ENCODE measurements at regions not wholly inside any gene's neighbourhood (a gene's known extent, or its start where the extent isn't known, plus 50 kb on each side); places are given as distances from the start of the nearest gene placed in this dataset.

DNA sequence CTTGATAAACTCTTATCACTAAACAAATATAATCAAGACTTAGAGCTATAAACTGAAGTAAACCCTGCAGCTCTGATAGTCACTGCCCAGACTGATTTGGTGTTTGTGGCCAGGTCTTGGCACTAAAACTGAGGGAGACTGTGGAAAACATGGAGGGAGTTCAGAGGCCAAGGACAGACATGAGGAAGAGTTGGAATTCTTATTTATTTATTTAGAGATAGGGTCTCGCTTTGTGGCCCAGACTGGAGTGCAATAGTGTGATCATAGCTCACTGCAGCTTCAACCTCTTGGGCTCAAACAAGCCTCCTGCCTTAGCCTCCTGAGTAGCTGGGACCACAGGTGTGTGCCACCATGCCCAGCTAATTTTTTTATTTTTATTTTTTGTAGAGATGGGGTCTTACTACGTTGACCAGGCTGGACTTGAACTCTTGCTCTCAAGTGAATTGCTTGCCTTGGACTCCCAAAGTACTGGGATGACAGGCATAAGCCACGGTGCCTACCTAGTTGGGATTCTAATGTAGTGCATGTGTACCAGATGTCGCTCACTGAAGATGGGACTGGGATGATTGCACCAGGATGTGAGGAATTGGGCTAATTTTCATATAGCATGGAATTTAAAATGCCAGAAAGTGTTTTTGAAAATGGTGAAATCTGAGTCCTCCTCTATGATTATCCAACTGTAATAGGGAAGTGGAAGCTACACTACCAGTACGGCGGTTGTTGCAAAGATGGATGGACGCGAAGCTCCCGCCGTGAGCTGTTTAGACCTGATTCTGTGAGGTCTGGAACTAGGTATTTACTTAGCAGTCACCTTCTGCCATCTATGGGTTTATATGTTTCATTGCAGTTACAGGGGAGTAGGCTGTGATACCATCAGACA is 52.7 kb upstream of the CTLA4 start:
- H3K4me1 Mint-ChIP-seq (ENCODE audit: low read depth), result peaks cover 59% of the 10 kb centered on the region
- POLR2A ChIA-PET, result interaction anchor here (0.6 to 6.0 kb wide), 7 partner anchors 9 to 307 kb away, joined by 3 to 53 read pairs (median 5); no protein-coding TSS in a partner anchor
- peaks cover 2% of the 10 kb centered on the region for H3K27me3 Mint-ChIP-seq
- peaks cover 1% of the 10 kb centered on the region for H3K36me3 Mint-ChIP-seq (ENCODE audit: low read depth)
- H3K4me3 Mint-ChIP-seq, result peak overlapping the region; percentile 34
- intact Hi-C loops (cut with micrococcal nuclease), result loop anchor here (2.0 to 10.0 kb wide), 4 partner anchors 52 to 580 kb away; partner anchors contain the start of genes CTLA4 and CYP20A1
- peak; percentile 73 for DNase-seq
- ATAC-seq, result peak; percentile 83
- H3K27ac Mint-ChIP-seq, result peak overlapping the region; percentile 51
- H3K9me3 Mint-ChIP-seq, result no peaks in the 10 kb centered on the region
- TF ChIP-seq, protein P1, sequence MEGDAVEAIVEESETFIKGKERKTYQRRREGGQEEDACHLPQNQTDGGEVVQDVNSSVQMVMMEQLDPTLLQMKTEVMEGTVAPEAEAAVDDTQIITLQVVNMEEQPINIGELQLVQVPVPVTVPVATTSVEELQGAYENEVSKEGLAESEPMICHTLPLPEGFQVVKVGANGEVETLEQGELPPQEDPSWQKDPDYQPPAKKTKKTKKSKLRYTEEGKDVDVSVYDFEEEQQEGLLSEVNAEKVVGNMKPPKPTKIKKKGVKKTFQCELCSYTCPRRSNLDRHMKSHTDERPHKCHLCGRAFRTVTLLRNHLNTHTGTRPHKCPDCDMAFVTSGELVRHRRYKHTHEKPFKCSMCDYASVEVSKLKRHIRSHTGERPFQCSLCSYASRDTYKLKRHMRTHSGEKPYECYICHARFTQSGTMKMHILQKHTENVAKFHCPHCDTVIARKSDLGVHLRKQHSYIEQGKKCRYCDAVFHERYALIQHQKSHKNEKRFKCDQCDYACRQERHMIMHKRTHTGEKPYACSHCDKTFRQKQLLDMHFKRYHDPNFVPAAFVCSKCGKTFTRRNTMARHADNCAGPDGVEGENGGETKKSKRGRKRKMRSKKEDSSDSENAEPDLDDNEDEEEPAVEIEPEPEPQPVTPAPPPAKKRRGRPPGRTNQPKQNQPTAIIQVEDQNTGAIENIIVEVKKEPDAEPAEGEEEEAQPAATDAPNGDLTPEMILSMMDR (IDR thresholded peaks at IDR 0.05), result peak; percentile 72
- CTCF ChIA-PET, result interaction anchor here (0.6 to 7.5 kb wide), 74 partner anchors 10 to 905 kb away, joined by 3 to 95 read pairs (median 4); partner anchors contain the start of genes CD28 and CTLA4

DNA sequence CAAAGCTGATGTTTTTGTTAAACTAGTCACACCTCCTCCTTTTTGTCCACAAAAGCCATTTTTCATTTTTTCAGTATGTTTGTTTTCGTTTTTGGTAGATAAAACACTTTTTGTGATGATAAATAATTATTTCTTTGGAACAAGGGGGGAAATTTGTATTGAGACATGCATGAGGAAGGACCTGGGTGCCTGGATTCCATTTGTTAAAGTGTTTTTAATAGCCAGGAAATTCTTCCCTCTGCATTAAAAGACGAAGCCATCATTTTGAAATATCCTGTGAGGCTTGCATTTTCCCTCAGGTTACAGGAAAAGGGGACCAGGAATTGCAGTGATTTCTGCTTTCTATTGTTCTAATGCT is 52.1 kb upstream of the CTLA4 start:
- Mint-ChIP-seq H3K4me1 (ENCODE audit: low read depth) (peaks cover 53% of the 10 kb centered on the region), H3K36me3 (ENCODE audit: low read depth) (peaks cover 1% of the 10 kb centered on the region), H3K9me3 (no peaks in the 10 kb centered on the region), H3K27me3 (peaks cover 2% of the 10 kb centered on the region), H3K27ac (peak overlapping the region; percentile 14), H3K4me3 (no peak overlapping the region)
- intact Hi-C loops (cut with micrococcal nuclease), result loop anchor here (2.0 to 10.0 kb wide), 4 partner anchors 52 to 581 kb away; partner anchors contain the start of genes CTLA4 and CYP20A1
- TF ChIP-seq, protein P1 (IDR thresholded peaks at IDR 0.05), result no peak
- DNase-seq (no peak), ATAC-seq (no peak)
- CTCF ChIA-PET, result interaction anchor here (0.6 to 7.5 kb wide), 65 partner anchors 9 to 906 kb away, joined by 3 to 95 read pairs (median 5); partner anchors contain the start of genes CD28 and CTLA4
- POLR2A ChIA-PET, result interaction anchor here (0.6 to 6.0 kb wide), 4 partner anchors 9 to 106 kb away, joined by 3 to 53 read pairs (median 4); no protein-coding TSS in a partner anchor

DNA sequence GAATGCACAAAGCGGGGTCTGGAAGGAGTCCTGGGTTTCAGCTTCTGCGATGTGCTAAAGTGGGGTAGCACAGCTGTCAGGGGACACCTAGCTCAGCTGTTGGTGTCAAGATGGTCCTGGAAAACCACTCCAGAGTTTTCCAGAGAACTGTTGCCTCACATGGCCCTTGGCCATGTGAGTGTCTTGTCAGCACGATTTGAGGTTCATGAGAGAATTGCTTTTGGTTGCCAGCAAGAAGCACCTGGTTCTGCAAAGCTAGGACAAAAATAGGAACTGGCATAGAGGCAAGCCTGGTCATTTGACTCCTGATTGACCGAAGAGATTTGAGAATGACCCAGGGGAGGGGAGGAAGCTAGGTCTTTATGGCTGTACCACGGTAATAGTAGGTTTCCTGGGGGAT is 50.4 kb upstream of the CTLA4 start:
- peaks cover 2% of the 10 kb centered on the region for H3K27me3 Mint-ChIP-seq
- no peak for ATAC-seq
- ChIA-PET POLR2A (interaction anchor here (1.0 to 1.2 kb wide), 2 partner anchors 70 to 110 kb away, joined by 3 read pairs; no protein-coding TSS in a partner anchor), CTCF (interaction anchor here (0.9 to 7.5 kb wide), 12 partner anchors 34 to 592 kb away, joined by 3 to 62 read pairs (median 16); partner anchors contain the start of genes CD28 and CTLA4)
- no peak overlapping the region for H3K27ac Mint-ChIP-seq
- TF ChIP-seq, protein P1 (IDR thresholded peaks at IDR 0.05), result no peak
- H3K4me3 Mint-ChIP-seq, result no peak overlapping the region
- H3K9me3 Mint-ChIP-seq, result no peaks in the 10 kb centered on the region
- H3K36me3 Mint-ChIP-seq (ENCODE audit: low read depth), result peaks cover 1% of the 10 kb centered on the region
- peaks cover 41% of the 10 kb centered on the region for H3K4me1 Mint-ChIP-seq (ENCODE audit: low read depth)
- no peak for DNase-seq
- intact Hi-C loops (cut with micrococcal nuclease), result loop anchor here (5.0 to 10.0 kb wide), 3 partner anchors 50 to 582 kb away; partner anchors contain the start of genes CTLA4 and CYP20A1

Data from activated CD8-positive, alpha-beta T cell treated with anti-CD3 and anti-CD28 coated beads for 36 hours (primary cell).